Tibial nerve (tissue), 4 donors: ENCODE measurements at regions not wholly inside any gene's neighbourhood (a gene's known extent, or its start where the extent isn't known, plus 50 kb on each side); places are given as distances from the start of the nearest gene placed in this dataset.

Experiments used
- CTCF ChIP-seq, 5 experiments: fragments of 200-600 bp in 3 of 5; fragments of 450-650 bp in 2 of 5; sonication (generic) in 3 of 5; IDR thresholded peaks; one replicate each; pipeline ENCODE4 v1.5.1; 2016 to 2019; ENCODE audit warnings: antibody characterized with exemption in 5 of 5, mild to moderate bottlenecking in 3 of 5, moderate library complexity in 2 of 5
- EP300 ChIP-seq, 2 donors: sonication (generic); formaldehyde crosslinking; IDR thresholded peaks; one replicate each; pipeline ENCODE4 v1.6.1; 2017; ENCODE audit warnings: antibody characterized with exemption in 2 of 2, mild to moderate bottlenecking in 1 of 2
- POLR2A ChIP-seq, 2 donors: fragments of 450-650 bp; IDR thresholded peaks; one replicate each; pipeline ENCODE4 v1.6.1; 2017; ENCODE audit warnings: antibody characterized with exemption in 2 of 2, mild to moderate bottlenecking in 2 of 2, moderate library complexity in 2 of 2

- no peak for TF ChIP-seq POLR2A (IDR thresholded peaks at IDR 0.05)
- TF ChIP-seq CTCF (IDR thresholded peaks at IDR 0.05) = no peak
- TF ChIP-seq EP300 (IDR thresholded peaks at IDR 0.05) = no peak
These were observed 435.9 kb downstream of the DCDC2C start for GRCh38 chr2:4139316-4139715.
